ENCODE measurements at regions not wholly inside any gene's neighbourhood (a gene's known extent, or its start where the extent isn't known, plus 50 kb on each side); places are given as distances from the start of the nearest gene placed in this dataset.
"Not testable (repeated sequence)": the region's sequence is repeated elsewhere in the genome, so short reads cannot be mapped to it uniquely, and the experiment has no call there.

- no peak for DNase-seq
Observed at GRCh38 chrX:1140236-1140681, 72.2 kb downstream of the CRLF2 start.

- no peak for DNase-seq
Observed at GRCh38 chrX:1139185-1139500, 73.3 kb downstream of the CRLF2 start.

- DNase-seq = no peak
Observed at GRCh38 chrX:1138476-1139184, 73.8 kb downstream of the CRLF2 start.

GRCh38 chrX:1137531-1137930, 74.9 kb downstream of the CRLF2 start:
- no peak for DNase-seq

- not testable (repeated sequence) for DNase-seq
Observed at GRCh38 chrX:1136582-1136981, 75.9 kb downstream of the CRLF2 start.

GRCh38 chrX:1134976-1135375, 77.5 kb downstream of the CRLF2 start:
- DNase-seq = no peak

- DNase-seq = no peak
Observed at GRCh38 chrX:1134156-1134555, 78.3 kb downstream of the CRLF2 start.

GRCh38 chrX:1126738-1127137, 85.7 kb downstream of the CRLF2 start:
- DNase-seq = no peak

GRCh38 chrX:1124531-1124930, 87.9 kb downstream of the CRLF2 start:
- no peak for DNase-seq

- not testable (repeated sequence) for DNase-seq
Observed at GRCh38 chrX:1122851-1123250, 89.6 kb downstream of the CRLF2 start.

- no peak for DNase-seq
Observed at GRCh38 chrX:1119275-1119674, 93.2 kb downstream of the CRLF2 start.

- DNase-seq = no peak
Observed at GRCh38 chrX:1118572-1119199, 93.8 kb downstream of the CRLF2 start.

- DNase-seq = not testable (repeated sequence)
Observed at GRCh38 chrX:1115411-1115810, 97.0 kb downstream of the CRLF2 start.

GRCh38 chrX:1112321-1112720, 100.1 kb downstream of the CRLF2 start:
- DNase-seq = no peak

- DNase-seq = no peak
Observed at GRCh38 chrX:1111601-1112300, 100.7 kb downstream of the CRLF2 start.

- no peak for DNase-seq
Observed at GRCh38 chrX:1109580-1110119, 102.8 kb downstream of the CRLF2 start.

- no peak for DNase-seq
Observed at GRCh38 chrX:1108501-1109445, 103.7 kb downstream of the CRLF2 start.

- DNase-seq = no peak
Observed at GRCh38 chrX:1106478-1107210, 105.8 kb downstream of the CRLF2 start.

- no peak for DNase-seq
Observed at GRCh38 chrX:1105671-1106419, 106.6 kb downstream of the CRLF2 start.

- DNase-seq = not testable (repeated sequence)
Observed at GRCh38 chrX:1105031-1105430, 107.4 kb downstream of the CRLF2 start.

GRCh38 chrX:1103360-1103759, 109.1 kb downstream of the CRLF2 start:
- no peak for DNase-seq
